ENCODE measurements at regions not wholly inside any gene's neighbourhood (a gene's known extent, or its start where the extent isn't known, plus 50 kb on each side); places are given as distances from the start of the nearest gene placed in this dataset.
A peak's percentile ranks its signal among the peaks of the same experiment; 100 is the strongest.

DNA sequence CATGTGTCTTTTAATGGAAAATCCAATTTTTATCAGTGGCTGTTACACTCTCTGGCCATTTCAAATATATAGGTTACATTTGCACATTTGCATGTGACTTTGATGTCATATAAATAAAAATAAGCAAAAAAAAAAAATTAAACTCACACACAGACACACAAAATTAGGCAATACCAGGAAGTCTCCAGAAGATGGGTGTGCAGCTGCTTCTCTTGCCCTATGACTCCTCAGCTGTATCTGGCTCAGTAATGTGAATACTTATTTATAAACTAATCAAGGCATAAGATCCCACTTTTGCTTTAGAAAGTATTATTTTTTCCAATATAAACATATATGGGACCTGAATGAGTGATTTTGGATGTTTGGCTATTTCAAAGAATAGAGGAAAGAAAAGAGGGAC lies 461.1 kb downstream of the LRIG3 start:
- DNase-seq (ENCODE audit: low read depth): peak; percentile 29

DNA sequence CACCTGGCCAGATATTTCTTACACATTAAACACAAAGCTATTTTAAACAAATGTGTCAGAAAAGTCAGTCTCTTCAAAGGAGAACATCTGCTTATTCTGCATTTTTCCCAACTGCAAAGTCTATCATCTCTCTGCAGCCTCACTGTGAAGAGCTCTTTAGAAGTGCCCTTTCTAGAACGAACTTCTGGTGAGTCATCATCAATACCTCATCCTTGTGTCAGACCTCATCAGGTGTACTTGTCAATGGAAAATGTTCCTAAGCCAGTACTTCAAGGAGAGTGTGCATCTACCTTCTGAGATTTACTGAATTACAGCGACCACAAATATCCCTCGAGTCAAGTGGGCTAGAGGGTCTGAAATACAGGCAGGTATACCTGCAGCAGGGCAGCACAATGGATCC lies 457.3 kb downstream of the LRIG3 start:
- no peak for DNase-seq (ENCODE audit: low read depth)

DNA sequence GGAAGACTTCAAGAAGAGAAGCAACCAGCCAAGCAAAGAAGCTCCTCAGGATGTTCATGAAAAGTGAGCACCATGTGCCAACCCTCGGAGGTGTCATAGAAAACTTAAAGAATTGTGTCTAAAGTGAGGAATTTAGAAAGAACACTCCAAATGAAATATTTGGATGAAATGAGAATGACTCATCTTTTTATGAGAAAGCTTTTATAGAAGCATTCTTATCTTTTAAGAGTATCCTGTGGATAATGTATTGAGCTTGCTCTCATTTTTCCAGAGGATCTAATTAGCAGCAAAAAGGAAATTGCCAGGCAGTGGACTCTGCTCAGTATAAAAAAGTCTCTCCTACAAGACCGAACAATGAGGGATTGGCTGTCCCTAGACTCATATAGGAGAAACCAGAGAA lies 454.9 kb downstream of the LRIG3 start:
- DNase-seq (ENCODE audit: low read depth): no peak

DNA sequence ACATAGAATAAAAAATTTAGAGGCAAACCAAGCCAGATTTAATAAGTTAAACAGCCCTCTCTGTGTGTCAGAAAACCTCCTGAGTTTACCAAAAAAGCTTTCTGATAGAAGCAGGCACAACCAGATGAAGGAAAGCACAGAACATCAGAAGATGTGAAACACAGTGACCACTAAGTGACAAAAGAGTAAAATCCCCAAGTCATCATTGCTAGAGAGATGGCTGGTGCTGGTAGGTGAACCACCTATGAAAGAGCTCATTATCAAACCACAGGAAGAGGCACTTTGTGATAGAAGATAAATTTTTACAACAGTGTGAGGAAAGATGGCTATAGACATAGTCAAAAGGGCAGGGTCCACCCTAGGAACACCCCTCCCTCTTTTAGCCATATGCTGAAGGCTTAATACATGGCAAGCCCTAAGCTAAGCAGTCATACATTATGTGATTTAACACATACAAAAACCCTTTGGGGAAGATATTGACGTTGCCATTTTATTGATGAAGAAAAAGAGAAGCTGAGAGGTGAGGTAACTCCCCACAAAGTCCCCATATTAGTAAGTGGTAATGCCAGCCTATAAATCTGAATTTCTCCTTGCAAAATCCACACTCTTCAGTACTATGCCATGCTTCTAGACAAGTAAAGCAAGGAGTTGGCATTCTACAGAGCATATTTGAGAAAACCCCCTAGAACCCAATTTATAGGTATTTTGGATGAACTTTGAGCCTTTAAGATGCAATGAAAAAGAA lies 449.9 kb downstream of the LRIG3 start:
- DNase-seq (ENCODE audit: low read depth): no peak

DNA sequence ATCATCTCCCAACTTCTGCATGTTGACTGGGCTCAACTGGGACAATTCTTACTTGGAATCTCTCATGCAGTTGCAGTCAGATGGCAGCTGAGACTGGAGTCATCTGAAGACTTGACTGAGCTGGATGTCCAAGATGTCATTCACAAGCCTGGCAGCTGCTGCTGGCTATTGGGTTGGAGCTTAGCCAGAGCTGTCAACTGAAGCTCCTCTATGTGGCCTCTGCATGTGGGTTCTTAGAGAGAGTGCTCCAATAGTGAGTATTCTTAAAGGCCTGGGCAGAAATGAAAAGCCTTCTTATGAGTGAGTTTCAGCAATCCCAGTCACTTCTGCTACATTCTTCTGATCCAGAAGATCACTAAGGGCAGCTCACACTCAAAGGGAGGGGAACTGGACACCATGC lies 440.9 kb downstream of the LRIG3 start:
- peak; percentile 97 for DNase-seq (ENCODE audit: low read depth)

DNA sequence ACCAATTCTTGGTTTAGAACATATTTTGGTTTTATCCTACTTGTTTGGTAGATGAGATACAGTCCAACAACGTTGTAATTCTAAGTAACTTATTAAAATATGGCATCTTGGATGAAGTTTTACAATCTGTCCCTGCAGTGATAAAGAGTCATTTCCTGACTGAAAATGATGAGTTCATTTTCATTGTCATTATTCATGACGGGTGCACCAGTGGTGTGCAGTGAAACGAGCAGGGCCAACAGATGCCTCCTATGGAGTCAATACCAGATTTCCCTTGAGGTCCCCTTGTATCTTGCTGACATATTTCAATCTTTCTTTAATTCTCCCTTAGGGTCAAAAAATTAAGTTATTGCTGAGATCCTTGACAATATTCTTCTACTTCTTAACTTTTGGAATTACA lies 438.5 kb downstream of the LRIG3 start:
- no peak for DNase-seq (ENCODE audit: low read depth)

DNA sequence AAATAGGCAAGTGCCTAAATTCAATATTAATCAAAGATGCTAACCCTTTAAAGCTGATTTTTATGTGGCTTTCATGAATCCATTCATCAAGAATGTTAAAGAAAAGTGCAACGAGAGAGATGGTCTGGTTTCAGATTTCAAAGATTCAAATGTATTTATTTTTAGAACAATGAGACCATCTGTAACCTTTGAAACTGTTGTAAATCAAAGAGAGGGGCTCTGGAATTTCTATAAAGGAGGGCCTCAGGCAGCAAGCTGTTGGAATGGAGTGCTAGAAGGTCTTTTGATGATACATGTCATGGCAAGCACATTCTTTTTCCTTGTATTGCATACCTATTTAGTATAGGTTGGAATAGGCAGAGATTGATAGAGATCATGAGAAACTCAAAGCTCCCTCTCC lies 433.0 kb downstream of the LRIG3 start:
- DNase-seq (ENCODE audit: low read depth): no peak

DNA sequence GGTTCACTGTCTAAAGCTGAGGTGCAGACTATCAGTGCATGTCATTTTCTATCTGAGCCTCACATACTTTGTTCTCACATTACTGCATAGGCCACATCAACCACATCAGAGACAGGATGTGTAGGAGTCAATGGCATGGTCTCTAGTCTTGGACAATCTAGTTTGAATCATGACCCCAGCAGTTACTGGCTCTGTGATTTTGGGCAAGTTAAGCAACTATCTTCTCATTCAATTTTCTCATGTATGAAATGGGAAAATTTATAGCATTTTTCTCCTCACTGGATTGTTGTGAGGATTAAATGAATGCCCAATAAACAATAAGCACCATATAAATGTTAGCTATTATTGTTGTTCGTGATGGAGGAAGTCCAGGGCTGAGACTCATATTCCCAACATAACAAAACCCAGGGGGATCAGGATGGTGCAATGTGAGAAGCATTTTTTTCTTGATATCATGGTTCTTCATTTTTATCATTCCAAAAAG lies 432.6 kb downstream of the LRIG3 start:
- peak; percentile 49 for DNase-seq (ENCODE audit: low read depth)

DNA sequence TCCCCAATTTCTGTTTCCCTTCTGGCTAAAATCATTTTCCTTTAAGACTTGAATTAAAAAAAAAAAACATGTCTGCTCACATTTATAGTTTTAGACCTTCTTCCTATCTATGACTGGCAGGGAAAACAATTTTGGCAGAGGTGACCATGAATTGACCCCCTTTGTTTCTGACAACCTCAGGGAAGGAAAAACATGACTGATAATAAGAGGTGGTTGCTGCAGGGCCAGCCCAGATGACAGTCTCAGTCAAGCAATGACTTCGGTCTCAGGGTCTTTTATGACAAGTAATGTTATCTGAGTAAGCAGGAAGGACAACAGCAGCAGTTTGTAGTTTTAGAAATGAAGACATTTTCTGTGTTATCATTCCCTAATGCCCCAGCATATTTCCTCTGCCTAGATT lies 430.9 kb downstream of the LRIG3 start:
- DNase-seq (ENCODE audit: low read depth): no peak

DNA sequence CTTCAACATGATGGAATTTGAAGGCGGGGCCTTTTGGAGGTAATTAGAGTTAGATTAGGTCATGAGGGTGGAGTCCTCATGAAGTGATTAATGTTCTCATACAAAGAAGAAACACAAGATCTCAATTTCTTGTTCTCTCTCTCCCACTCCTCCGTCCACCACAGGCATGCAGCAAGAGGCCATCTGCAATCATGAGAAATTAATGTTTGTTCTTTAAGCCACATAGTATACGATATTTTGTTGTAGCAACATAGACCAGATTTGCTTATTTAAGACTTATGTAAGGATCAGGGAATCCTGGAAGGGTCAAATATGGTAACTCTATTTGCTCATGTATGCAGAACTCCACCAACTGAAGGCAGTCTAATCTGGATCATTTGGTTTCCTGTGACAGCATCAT lies 429.0 kb downstream of the LRIG3 start:
- DNase-seq (ENCODE audit: low read depth): no peak

DNA sequence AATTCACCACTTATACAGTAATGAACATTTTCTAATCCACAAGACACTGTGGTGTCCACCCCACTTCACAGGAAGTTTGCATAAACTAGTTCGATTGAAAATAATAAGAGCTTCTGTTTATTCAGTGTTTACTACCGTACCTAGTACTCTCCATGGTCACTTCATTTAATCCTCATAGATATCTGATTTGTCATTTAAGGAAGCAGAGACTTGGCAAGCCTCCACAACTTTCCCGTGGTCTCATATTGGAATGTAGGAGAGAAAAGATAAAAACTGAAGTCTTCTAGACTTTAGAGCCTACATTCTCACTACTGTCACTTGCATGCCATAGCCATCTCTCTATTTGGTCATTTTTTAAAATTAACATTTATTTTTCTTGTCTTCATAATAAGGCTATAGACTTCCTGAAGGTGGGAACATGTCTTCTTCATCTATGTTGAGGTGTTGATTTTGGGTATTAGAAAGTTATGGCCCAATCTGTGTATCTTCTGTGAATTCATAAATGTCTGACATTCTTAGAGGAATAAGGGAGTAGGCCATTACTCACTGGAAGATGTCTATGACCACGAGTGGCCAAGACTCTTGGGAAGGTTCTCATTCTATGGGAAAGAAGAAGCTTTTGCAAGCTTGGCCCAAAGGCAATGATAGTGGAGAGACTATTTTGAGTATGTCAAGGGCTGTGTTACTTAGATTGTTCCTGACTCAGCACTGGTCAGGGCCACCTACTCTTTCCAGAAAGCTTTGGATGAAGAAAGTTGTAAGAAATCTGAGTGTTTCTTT lies 423.7 kb downstream of the LRIG3 start:
- DNase-seq (ENCODE audit: low read depth): no peak

DNA sequence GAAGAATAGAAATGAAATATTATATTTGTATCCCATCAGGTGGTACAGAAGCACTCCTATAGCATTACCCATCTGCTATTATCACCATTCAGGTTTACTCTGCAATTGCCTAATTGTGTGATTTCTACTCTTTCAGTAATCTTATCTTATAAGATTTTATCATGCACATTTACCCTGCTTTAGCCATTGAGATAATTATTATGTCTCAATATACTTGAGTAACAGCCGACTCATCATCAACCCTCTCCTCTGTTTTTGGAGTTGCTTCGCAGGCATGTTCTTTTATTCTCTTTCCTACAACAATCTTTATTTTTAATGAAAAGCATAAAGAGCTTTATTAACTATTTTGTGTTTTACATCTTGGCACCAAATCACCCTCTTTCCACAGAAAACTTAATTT lies 419.9 kb downstream of the LRIG3 start:
- DNase-seq (ENCODE audit: low read depth): no peak

DNA sequence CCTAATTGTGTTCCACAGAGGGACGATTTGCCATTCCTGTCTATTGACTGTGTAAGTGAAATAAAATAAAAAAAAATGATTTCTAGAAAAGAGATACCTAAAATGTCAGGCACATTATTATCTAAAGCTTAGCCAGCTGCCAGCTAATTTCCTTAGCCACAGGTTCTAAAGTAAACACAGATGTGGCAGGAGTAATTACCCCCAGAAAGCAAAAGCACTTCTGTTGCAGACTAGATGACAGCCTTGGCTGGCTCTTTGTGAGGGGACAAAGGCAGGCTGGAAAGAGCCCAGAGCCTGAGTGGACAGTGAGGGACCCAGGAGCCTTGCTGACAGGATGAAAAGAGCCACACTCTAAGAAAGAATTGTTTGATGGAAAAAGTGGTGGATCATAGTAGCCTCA lies 418.1 kb downstream of the LRIG3 start:
- DNase-seq (ENCODE audit: low read depth): no peak

DNA sequence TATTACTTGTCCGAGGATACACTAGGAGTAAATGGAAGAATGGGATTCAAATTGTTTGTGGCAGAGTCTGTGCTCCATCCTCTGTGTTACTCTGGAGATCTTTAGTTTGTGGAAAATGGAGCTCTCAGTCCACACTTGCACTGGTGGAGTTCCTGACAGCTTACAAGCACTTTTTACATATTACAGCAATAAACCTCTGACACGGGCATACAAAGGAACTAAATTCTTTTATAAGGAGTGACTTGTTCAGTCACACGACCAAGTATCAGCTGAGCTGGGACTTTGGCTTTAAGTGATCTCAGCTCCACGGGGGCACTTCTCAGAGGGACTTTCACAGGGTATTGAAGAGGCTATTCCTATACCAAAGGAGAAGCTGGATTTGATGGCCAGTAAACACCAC lies 417.5 kb downstream of the LRIG3 start:
- DNase-seq (ENCODE audit: low read depth): no peak

DNA sequence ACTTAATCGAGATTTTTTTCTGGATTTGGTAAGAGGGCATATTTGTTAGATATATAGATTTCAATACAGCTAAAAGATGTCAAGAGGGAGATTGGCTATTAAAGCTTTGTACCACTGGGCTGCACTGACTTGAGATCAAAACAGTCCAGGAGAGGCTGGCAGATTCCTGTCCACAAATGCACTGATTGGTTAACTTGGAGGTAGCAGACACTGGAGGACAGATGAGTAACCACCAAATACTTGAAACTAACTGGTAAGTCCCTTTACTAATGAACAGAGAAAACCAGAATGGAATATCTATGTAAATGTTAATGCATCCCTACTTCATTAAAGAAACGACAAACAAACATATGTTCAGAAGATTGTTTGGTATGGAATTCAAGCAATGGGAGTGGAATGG lies 416.6 kb downstream of the LRIG3 start:
- no peak for DNase-seq (ENCODE audit: low read depth)

DNA sequence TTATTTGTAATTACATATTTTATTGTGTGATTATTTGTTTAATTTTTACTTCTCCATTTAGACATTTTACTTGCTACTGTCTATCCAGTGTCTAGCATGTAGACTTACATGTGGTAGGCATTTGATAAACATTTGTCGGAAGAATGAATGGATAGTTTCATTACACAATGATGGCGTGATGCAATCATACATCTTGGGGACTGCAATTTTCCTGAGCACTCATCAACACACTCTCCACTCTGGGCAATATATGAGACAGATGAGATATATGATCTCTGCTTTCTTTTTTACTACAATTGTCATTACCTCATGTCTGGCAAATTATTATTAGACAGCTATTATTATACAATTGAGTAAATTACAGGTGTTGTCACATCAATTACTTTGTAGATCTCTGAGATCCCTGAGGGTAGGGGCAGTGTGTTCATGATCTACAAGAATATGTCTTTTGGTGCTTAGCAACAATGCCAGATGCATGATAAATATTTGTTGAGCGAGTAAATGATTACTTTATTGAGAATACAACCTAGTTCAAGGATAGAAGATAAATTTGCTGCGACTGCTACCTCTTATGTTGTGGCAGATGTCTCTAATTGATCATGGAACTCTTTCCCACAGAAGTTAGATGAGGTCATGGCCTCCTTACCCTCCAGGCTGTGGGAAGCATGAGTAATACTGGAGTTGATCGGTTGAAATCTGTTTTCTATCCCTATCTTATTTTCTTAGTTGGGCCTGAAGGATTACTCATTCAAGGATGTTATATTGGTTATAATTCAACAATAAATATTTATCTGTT lies 416.0 kb downstream of the LRIG3 start:
- no peak for DNase-seq (ENCODE audit: low read depth)

DNA sequence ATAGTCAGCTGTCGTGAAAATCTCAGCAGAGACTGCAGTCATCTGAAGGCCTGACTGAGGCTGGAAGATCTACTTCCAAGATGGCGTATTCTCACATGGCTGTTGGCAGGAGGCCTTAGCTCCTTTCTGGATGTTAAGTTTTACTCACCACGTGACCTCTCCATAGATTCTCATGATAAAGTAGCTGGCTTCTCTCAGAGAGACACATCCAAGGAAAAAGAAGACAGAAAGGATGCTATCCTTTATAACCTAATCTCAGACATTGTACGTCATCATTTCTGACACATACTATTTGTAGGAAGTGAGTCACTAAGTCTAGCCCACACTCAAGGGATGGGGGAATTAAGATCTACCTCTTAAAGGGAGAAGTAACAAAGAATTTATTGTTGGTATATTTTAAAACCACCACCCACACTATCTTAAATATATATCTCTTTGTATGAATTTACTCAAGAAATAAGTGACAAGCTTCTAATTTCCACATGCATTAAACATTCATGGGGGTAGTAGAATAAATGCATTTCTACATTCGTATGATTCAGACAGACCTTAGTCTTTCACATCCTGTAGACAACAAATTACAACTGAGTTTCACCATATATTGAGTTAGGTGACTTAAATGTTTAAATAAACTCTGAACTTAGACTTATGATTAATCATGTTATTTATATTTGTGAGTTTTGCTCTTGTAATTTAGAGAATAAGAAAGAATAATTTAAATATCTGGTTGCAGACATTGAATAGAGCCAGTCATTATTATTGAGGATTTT lies 411.0 kb downstream of the LRIG3 start:
- DNase-seq (ENCODE audit: low read depth): no peak

DNA sequence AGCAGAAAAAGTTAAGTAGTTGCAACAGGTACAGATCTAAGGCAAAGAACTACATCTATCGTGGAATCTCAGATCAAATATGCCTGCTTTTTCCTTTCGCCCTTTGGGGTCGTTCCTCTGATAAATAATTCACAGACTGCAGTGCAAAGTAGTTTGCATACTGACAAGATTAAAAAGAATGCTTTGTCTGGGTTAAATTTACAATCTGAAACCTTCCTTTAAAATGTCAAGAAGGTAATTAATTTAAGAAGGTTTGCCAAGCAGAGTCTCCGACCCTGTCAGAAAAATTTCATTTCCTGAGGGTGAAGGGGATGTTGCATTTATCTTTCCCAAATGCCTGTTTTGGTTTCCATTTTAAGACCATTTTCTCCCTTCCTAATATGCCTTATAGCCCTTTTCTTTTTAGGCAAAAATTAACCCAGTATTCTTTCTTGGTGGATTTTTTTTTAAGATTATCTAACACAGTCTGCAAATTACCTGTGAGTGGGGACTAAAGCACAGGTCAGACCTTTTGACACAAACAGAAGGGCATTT lies 406.9 kb downstream of the LRIG3 start:
- DNase-seq (ENCODE audit: low read depth): no peak

DNA sequence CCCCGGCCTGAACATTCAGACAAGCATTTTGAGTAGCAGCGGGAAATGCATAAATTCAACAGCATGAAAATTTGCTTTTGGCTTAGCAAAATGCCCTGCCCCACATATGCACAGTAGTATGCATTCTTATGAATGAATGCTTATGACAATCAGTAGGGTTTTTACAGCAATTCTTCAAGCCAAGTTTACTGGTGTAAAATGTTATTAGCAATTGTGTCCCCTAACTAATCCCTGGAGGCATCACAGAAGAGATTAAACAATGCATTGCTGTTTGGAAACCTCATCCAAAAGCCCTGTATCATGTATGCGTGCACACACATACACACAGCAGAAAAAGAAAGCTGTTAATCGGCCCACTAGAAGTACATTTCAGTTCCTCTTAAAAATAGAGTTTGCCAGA lies 406.5 kb downstream of the LRIG3 start:
- DNase-seq (ENCODE audit: low read depth): no peak

DNA sequence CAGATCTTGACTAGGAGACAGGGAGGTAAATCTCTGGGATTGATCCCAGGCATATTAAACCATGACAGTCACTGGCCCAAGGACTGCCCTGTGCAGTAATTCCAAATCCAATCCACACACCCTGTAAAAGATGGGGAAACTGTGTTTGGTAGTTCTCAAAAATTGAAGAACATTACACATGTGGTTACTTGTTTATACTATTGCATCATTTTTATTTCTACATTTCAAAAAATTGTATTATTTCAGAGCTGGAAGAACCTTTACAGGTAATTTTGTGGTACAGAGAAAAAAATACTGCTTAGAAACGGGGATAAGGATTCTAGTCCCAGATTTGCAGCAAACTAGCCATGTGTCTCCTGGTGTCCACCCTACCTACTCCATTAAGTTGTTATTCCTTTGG lies 400.5 kb downstream of the LRIG3 start:
- no peak for DNase-seq (ENCODE audit: low read depth)

DNA sequence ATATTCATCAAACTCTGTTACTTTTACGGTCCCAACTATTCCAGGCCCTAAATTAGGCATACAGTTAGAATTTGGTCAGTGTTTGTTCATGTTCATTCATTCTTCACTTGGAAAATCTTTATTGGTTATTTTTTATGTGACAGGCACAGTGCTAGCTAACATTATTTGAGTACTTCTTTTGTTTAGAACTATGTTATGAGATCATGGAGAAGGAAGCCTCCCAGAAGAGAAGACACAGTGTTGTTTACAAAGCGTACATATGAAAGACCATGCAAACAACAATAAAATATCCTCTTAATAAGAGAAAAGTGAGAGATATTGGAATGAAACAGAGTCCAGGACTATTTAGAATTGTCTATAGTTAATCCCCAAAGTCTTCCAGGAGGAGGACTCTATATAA lies 399.2 kb downstream of the LRIG3 start:
- no peak for DNase-seq (ENCODE audit: low read depth)
